MV-4-11 (cell line): ENCODE measurements at regions not wholly inside any gene's neighbourhood (a gene's known extent, or its start where the extent isn't known, plus 50 kb on each side); places are given as distances from the start of the nearest gene placed in this dataset.
A peak's percentile ranks its signal among the peaks of the same experiment; 100 is the strongest.

ENCODE experiments used
- DNase-seq: peaks from one replicate; lab custom pipeline; 2025; lab: John Stamatoyannopoulos, UW

DNA sequence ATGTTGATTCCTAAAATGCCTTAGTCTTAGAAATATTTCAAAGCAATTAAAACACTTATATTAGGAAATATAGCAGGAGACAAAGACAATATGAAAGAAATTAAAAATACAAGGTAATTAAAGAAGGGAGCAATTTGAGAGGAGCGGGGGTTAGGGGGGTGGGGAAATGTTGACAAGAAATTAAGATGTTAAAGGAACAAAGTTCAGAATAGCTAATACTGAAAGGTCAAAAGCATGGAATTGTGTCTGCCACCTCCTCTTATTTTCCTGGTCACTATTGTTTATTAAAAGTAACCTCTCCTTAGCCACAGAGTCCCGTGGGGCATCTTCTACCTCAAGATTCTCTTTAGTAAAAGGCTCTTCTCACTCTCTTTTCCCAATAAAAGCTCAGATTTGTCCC, 244.1 kb downstream of the MREG start:
- DNase-seq = no peak

DNA sequence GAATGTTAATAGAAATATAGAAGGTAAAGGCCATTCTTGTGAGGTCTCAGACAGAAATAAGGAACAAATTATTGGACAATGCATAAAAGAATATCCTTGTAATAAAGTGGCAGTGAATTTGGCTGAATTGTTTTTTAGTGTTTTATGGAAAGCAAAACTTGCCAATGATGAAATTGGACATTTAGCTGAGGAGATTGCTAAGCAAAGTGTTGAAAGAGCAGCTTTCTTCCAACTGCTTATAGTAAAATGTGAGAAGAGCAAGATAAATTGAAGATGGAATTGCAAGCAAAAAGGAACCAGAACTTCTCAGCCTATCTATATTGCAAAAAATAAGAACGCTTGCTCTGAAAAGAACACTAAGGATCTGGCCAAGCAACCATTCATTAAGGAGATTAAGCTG, 245.7 kb downstream of the MREG start:
- DNase-seq = no peak

- DNase-seq = no peak
Measured at GRCh38 chr2:215765729-215766360, 247.5 kb downstream of the MREG start.

- DNase-seq = peak; percentile 87
Measured at GRCh38 chr2:215764441-215765048, 248.8 kb downstream of the MREG start.

DNA sequence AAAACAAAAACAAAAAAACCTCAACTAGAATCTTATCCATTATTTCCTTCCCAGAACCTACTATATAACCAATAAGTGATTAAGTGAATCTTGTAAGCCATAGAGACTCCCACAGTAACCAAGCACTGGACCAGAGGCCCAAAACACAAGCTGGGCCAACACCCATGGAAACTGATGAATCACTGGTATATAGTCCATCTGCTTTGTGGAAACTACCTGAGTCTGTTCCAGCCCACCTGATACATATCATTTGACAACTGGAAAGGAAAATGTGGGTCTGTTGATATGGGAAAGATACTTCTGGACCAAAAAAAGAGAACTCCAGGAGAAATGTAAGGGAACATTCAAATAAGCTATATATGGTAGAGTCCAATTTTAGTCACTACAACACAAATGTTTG, 252.8 kb downstream of the MREG start:
- no peak for DNase-seq

- no peak for DNase-seq
Measured at GRCh38 chr2:215760091-215760490, 253.3 kb downstream of the MREG start.

DNA sequence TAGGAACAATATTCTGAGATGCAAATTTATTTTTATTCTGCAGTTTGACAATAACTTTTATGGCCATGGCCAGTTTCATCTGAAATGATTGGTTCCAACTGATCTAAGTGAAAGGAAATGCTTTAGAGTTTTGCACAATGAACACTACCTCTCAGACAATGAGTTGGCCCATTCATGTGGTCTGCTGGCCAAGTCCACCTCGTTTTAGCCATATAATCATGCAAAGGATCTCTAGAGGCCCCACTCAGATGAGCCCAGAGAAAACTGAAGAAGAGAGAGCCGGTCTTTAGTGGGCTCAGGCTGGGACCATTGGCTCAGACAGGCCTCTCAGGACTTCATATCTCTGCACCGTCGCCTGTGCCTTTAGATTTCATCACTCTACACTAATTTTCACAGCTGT, 254.7 kb downstream of the MREG start:
- no peak for DNase-seq

GRCh38 chr2:215756346-215756730, 257.0 kb downstream of the MREG start:
- no peak for DNase-seq

DNA sequence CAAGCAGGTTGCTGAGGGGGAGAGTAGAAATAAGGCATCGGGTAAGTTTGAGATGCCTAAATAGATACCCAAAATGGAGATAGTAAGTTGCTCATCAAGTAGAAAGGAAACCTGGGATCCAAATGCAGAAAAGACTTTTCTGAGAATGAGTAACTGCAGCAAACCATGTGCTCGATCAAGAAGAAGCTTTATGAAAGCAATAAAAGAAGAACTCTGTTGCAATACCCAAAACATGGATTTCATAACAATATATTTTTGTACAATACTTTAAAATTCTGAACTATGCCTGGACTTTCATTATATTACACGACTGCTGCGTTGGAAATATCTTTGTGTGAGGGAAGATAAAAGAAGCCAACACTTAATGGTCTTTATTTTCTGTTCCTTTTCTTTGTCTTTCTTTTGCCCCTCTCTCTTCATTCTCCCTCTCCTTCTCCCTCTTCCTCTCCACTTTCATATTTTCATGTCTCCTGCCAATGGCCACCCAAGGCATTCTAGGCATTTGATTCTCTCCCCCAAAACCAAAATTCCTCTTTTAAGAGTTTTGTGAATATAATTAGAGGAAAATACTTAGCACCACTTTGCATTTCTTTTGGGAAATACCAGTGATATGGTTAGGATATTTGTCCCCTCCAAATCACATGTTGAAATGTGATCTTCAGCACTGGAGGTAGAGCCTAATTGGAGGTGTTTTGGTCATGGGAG, 257.6 kb downstream of the MREG start:
- peak; percentile 72 for DNase-seq

DNA sequence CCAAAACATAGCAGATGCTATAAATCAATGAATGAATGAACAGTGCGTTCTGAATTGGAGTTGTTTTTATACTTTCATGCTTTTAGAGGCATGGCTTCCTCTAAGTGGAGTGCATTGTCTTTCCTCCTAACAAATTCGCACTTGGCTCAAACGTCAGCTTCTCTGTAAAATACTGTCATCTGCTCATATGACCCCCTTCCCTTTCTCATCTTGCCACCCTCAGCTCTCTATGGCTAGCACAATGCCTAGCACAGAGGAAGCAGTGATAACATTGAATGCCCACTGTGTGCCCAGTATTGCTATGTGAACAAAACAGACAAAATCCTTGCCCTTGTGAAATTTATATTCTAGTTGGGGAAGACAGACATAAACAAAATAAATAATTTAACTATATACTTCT, 258.8 kb downstream of the MREG start:
- DNase-seq = no peak

- DNase-seq = no peak
Measured at GRCh38 chr2:215753808-215754207, 259.5 kb downstream of the MREG start.

DNA sequence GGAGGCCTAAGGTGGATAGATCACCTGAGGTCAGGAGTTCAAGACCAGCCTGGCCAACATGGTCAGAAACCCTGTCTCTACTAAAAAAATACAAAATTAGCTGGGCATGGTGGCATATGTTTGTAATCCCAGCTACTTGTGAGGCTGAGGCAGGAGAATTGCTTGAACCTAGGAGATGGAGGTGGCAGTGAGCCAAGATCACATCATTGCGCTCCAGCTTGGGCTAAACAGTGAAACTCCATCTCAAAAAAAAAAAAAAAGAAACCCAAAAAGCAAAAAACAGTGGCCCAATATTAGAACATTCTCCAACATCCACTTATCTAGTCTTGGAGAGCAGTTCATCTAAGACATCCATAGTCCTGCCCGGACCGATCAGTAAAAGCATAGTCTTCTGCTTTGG, 260.4 kb downstream of the MREG start:
- no peak for DNase-seq

- DNase-seq = no peak
Measured at GRCh38 chr2:215752436-215752835, 260.9 kb downstream of the MREG start.

DNA sequence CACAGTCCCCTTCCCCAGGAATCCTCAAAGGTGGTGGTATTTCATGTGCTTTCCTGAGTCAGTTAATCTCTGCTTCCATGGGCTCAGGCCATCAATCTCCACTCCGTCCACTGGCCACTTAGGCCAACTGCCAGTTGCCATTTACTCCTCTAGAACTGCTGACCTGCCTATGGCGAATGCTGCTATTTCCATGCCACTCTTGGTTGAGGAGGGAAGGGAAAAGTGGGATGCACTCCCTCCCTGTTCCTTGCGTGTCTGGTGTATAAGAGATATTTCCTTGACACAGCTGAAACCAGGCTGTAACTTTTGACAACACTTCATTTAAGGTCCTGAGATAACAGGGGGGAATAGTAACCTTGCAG, 261.5 kb downstream of the MREG start:
- DNase-seq = no peak

DNA sequence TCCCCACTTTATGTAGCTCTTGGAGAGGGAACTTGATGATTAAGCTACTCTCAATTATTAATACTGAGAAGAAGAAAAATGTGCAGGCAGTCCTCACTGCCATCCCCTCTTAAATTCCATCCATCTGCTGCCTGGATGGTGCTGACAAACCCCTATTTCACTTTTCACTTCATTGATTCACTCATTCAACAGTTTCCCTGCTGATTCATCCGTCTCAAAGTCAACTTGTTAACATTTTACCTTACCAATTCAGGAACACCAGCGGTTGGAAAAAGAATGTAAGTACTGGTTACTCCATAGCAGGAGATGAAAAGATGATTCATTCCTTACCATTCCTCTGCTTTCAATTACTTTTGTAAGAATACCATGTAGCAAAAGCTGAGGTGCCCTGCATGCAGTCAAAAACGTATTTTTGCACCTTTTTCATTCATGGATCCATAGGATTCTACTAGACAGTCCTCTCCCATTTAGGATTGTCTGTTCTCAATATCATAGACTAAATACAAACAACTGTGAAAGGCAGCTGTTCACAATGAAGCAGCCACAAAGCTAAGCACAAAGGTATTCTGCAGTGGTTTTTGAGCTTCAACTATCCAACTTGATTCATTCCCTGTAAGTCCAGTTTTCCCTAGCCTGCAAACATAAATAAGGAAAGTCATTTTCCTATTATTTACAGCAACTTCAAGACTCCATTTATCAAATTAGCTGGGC, 262.0 kb downstream of the MREG start:
- no peak for DNase-seq

DNA sequence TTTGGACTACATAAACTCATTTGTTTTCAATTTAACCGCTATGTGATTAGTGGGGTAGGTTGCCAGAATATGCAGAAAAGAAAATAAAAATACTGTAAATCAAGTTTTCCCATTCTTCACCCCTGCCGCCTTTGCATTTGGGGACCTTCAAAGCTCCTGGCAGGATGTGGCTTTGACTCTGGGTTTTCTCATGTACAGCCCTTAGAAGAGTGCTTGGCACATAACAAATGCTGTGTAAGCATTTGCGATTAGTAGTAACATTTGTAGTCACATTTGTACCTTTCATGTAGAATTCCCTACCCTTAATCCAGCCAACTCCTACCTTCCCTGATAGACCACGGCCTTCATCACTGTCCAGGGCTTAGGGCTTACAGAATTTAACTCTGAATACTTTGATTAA, 262.6 kb downstream of the MREG start:
- no peak for DNase-seq

DNA sequence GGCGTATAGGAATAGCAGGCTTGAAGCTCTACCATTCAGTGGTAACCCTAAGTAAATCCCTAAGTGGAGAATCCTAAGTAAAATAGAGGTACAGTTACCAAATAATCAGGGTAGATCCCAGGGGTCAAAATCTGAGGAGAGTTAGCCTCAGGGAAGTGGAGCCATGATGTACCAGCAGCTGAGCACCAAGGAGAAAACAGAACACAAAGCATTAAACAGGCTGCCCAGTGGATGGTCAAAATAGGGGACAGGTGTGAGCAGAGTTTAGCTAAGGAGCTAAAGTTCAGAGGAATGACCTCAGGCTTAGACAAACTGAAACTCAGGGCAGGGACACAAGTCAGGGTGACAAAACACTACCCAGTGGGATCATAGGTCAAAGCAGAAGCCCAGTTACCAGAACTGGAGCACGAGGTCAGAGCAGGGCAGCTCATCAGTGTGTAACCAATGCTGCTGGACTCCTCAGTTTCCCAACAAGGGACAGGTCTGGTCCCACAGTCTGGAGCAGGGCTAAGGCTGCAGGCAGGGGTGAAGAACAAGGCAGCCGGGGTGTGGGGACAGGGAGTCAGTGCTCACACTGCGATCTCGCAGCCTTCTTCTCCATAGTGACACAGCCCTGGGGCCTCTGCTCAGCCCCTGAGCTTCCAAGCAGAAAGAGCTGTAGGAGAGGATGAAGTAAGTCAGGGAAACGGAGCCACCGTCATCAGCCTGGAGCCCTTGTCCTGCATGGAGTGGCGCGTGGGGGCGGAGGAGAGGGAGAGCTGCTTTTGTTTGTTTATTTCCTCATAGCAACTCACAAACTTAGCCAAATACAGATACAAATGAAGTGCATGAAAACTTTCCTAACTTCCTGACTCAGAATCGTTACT, 264.0 kb downstream of the MREG start:
- peak; percentile 22 for DNase-seq

DNA sequence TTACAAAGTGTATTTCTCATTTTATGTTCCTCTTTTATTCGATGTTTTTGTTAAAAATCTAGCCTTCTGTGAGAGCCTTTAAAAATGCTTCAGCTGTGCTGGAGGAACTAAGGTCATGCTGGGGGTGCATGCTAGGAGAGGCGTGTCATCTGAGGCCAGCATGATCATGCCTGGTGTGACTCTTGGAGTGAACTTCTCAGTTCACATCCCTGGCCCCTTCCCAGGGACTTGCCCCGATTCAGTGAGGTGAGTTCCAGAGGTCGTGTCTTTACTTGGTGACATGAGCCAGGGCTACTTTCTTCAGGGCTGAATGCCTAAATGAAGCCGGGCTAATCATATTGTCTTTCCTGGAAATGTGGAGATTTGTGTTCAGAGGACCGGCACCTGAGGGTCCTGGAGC, 264.9 kb downstream of the MREG start:
- DNase-seq = peak; percentile 10

- DNase-seq = no peak
Measured at GRCh38 chr2:215746887-215747615, 266.3 kb downstream of the MREG start.

DNA sequence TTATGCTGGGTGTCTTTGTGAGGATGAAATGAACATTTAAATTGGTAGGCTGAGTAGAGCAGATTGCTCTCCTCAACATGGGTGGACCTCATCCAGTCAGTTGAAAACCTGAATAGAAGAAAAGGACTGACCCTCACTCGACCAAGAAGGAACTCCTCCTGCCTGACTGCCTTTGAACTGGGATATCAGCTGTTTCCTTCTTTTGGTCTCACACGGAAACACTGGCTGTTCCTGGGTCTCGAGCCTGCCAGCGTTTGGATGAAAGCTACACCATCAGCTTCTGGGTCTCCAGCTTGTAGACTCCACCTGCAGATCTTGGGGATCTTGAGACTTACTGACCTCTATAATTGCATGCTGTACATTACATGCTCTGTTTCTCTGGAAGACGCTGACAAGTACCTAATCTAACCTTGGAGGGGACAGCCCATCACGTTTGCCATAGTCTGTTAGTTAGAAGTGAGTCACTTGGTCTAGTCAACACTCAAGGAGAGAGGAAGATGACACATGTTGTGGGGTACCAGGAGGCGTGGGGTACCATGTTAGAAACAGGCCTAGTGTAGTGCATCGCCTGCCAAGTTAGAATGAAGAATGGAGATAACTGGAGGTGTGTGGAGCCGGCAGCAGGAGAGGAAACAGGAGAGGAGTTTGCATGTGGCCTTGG, 267.0 kb downstream of the MREG start:
- no peak for DNase-seq

- DNase-seq = no peak
Measured at GRCh38 chr2:215745331-215745730, 268.0 kb downstream of the MREG start.
